ENCODE measurements at regions not wholly inside any gene's neighbourhood (a gene's known extent, or its start where the extent isn't known, plus 50 kb on each side); places are given as distances from the start of the nearest gene placed in this dataset.

DNA sequence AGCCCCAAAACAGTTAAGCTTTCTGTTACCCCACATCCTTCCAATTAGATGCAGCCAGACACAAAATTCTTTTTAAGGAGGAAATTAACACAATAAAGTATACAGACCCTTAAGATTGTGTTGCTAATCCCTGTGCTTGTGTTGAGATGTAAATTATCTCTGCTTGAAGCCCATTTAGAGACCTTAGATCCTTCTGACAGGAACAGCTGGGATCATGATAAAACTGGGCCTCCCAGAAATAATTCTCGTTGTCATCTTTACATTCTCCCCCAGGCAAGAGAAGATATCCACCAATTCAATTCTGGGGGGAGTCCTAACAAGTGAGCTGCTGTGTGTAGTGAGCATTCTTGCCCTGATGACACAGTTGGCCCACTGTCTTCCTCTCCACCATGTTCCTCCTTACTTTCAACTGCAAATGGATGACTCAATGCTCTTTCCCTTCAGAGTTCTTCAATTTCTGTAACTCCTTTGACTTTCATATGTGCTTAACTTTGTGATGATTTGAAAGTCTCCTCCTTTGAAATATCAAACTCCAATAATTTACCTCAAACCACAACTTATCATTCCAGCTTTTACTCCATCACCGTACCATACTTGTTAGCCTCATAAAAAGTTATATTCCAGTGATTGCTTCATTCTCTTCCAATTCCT lies 186.6 kb downstream of the RAP2B start:
- no peak for TF ChIP-seq EZH2 (IDR thresholded peaks at IDR 0.05)
- no peak for TF ChIP-seq EZH2phosphoT487 (IDR thresholded peaks at IDR 0.05)
- TF ChIP-seq, protein P1, sequence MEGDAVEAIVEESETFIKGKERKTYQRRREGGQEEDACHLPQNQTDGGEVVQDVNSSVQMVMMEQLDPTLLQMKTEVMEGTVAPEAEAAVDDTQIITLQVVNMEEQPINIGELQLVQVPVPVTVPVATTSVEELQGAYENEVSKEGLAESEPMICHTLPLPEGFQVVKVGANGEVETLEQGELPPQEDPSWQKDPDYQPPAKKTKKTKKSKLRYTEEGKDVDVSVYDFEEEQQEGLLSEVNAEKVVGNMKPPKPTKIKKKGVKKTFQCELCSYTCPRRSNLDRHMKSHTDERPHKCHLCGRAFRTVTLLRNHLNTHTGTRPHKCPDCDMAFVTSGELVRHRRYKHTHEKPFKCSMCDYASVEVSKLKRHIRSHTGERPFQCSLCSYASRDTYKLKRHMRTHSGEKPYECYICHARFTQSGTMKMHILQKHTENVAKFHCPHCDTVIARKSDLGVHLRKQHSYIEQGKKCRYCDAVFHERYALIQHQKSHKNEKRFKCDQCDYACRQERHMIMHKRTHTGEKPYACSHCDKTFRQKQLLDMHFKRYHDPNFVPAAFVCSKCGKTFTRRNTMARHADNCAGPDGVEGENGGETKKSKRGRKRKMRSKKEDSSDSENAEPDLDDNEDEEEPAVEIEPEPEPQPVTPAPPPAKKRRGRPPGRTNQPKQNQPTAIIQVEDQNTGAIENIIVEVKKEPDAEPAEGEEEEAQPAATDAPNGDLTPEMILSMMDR (IDR thresholded peaks at IDR 0.05) = no peak
